Glutamatergic neuron (in vitro differentiated cells): ENCODE measurements at regions not wholly inside any gene's neighbourhood (a gene's known extent, or its start where the extent isn't known, plus 50 kb on each side); places are given as distances from the start of the nearest gene placed in this dataset.

Experiments
- DNase-seq: peaks from one replicate; pipeline ENCODE4 v3.0.0; 2022
- H3K27ac Mint-ChIP-seq: one replicate; pipeline ENCODE4 v1.8.0; 2020; ENCODE audit warnings: mild to moderate bottlenecking, mixed read lengths, inconsistent platforms; ENCODE audit not compliant: unreplicated experiment
- H3K27me3 Mint-ChIP-seq: one replicate; pipeline ENCODE4 v1.8.0; 2020; ENCODE audit warnings: mild to moderate bottlenecking, moderate library complexity, mixed read lengths, inconsistent platforms; ENCODE audit not compliant: unreplicated experiment
- H3K36me3 Mint-ChIP-seq: one replicate; pipeline ENCODE4 v1.8.0; 2020; ENCODE audit warnings: mild to moderate bottlenecking, mixed read lengths, inconsistent platforms; ENCODE audit not compliant: unreplicated experiment
- H3K4me1 Mint-ChIP-seq: one replicate; pipeline ENCODE4 v1.8.0; 2020; ENCODE audit warnings: mild to moderate bottlenecking, low read depth, mixed read lengths, inconsistent platforms; ENCODE audit not compliant: unreplicated experiment
- H3K4me3 Mint-ChIP-seq: one replicate; pipeline ENCODE4 v1.8.0; 2020; ENCODE audit warnings: mild to moderate bottlenecking, mixed read lengths, inconsistent platforms; ENCODE audit not compliant: unreplicated experiment
- H3K9me3 Mint-ChIP-seq: one replicate; pipeline ENCODE4 v1.8.0; 2020; ENCODE audit warnings: mild to moderate bottlenecking, moderate library complexity, mixed read lengths, inconsistent platforms; ENCODE audit not compliant: unreplicated experiment
- TF ChIP-seq, protein P1 (sequence below): fragments of 200-600 bp; sonication (generic); IDR thresholded peaks from one replicate; pipeline ENCODE4 v1.5.0; 2021; ENCODE audit not compliant: partially characterized antibody, unreplicated experiment

DNA sequence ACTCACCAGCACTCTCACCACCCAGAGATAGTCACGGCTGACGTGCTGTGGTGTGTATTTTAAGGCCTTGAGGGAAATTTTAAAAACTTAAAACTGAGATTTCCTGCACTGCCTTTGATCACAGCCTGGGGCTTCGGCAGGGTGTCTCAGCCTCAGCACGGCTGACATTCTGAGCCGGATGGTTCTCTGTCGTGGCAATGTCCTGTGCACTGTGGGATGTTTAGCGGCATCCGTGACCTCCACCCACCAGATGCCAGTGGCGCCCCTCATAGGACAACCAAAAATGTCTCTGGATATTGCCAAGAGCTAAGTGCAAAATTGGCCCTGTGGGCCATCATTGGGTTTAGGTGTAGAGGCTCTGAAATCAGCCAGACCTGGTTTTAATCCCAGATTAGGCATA, 142.2 kb upstream of the KCNG1 start:
- no peak for DNase-seq
- Mint-ChIP-seq H3K27me3 (peaks cover 3% of the 10 kb centered on the region), H3K4me1 (no peaks in the 10 kb centered on the region), H3K9me3 (peaks cover 2% of the 10 kb centered on the region), H3K36me3 (peaks cover 6% of the 10 kb centered on the region), H3K27ac (no peak overlapping the region), H3K4me3 (no peak overlapping the region)
- TF ChIP-seq, protein P1, sequence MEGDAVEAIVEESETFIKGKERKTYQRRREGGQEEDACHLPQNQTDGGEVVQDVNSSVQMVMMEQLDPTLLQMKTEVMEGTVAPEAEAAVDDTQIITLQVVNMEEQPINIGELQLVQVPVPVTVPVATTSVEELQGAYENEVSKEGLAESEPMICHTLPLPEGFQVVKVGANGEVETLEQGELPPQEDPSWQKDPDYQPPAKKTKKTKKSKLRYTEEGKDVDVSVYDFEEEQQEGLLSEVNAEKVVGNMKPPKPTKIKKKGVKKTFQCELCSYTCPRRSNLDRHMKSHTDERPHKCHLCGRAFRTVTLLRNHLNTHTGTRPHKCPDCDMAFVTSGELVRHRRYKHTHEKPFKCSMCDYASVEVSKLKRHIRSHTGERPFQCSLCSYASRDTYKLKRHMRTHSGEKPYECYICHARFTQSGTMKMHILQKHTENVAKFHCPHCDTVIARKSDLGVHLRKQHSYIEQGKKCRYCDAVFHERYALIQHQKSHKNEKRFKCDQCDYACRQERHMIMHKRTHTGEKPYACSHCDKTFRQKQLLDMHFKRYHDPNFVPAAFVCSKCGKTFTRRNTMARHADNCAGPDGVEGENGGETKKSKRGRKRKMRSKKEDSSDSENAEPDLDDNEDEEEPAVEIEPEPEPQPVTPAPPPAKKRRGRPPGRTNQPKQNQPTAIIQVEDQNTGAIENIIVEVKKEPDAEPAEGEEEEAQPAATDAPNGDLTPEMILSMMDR: no peak

DNA sequence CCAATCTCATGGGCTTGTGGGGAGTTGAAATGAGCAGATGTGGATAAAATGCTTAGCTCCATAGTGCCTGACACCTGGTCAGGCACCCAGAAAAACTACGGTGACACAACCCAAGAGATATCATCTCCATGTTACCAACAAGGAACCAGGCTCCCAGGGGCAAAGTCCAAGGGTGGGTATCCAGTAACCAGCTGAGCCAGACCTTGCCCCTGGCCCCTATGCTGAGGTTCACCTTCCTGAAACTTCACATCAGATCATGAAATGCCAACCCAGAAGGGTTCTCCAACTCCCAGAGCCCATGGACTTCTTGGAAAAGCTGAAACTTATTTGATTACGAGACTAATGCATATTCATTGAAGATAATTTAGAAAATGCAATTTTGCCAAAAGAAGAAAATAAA, 141.8 kb upstream of the KCNG1 start:
- H3K9me3 Mint-ChIP-seq: peaks cover 2% of the 10 kb centered on the region
- H3K4me3 Mint-ChIP-seq: no peak overlapping the region
- H3K27ac Mint-ChIP-seq: no peak overlapping the region
- H3K27me3 Mint-ChIP-seq: peaks cover 3% of the 10 kb centered on the region
- no peak for DNase-seq
- TF ChIP-seq, protein P1: no peak
- peaks cover 6% of the 10 kb centered on the region for H3K36me3 Mint-ChIP-seq
- H3K4me1 Mint-ChIP-seq: no peaks in the 10 kb centered on the region

DNA sequence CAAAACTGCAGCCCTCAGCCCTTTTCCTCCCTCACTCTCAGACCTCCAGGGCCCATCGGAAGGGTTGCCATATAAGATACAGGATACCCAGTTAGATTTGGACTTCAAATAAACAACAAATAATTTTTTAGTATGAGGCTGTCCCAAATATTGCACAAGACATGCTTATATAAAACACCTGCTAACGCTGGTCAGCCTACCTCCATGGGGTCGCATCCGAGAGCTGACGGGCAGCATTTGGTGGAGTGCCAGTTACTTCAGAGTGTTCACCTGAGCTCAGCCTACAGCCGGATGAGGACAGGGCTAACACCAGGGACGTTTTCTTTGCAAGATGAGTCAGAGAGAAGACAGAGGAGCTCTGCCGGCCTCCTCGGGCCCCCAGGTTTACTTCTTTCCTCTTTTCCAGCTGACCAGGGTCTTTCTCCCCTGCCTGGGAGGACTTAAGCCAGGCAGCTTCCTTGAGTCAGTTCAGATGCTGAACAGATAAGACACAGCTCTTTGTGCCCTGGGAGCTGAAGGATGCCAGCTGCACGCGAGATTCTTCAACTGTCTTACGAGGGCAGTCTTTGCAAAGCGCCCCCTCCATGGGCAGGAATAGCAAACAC, 141.2 kb upstream of the KCNG1 start:
- no peak overlapping the region for H3K4me3 Mint-ChIP-seq
- H3K4me1 Mint-ChIP-seq: peaks cover 3% of the 10 kb centered on the region
- peaks cover 4% of the 10 kb centered on the region for H3K9me3 Mint-ChIP-seq
- no peak overlapping the region for H3K27ac Mint-ChIP-seq
- H3K27me3 Mint-ChIP-seq: peaks cover 5% of the 10 kb centered on the region
- no peak for DNase-seq
- H3K36me3 Mint-ChIP-seq: peaks cover 6% of the 10 kb centered on the region
- TF ChIP-seq, protein P1: no peak

DNA sequence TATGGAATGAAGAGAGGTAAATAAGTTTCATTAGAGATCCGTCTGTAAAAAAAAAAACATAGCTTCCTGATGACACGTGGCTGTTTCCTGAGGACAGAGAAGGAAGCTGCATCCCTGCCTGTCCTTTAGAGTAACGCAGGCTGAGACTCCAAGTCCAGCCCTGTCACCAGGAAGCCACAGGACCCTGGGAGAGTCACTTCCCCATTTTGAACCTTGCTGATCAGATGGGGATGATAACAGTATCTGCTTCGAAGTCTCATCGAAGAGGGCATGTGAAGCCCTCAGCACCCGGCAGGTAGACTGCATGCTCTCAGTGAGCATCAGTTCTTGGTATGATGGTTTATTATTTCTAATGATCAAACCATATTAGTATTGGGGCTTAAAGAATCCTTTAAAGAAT, 139.1 kb upstream of the KCNG1 start:
- TF ChIP-seq, protein P1: no peak
- Mint-ChIP-seq H3K4me1 (peaks cover 6% of the 10 kb centered on the region), H3K27me3 (peaks cover 8% of the 10 kb centered on the region), H3K9me3 (peaks cover 4% of the 10 kb centered on the region), H3K36me3 (peaks cover 6% of the 10 kb centered on the region), H3K4me3 (no peak overlapping the region), H3K27ac (no peak overlapping the region)
- no peak for DNase-seq

DNA sequence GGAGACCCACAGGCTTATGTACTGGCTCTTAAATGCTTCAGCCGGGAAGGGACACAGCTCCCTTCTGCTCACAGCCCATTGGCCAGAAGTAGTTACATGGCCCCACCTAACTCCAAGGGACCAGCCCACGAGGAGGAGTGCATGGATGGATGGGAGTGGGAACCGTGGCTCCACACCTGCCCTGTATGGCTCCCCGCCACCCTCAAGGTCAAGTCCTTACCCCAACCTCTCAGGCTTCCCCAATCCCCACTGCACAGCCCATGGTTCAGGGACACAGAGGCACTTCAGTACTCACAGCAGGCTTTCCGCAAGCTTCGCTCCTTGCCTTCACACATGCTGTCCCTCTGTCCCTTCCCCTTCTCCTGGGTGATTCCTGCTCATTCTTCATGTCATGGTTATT, 137.9 kb upstream of the KCNG1 start:
- H3K36me3 Mint-ChIP-seq: peaks cover 6% of the 10 kb centered on the region
- no peak for DNase-seq
- peaks cover 16% of the 10 kb centered on the region for H3K4me1 Mint-ChIP-seq
- H3K4me3 Mint-ChIP-seq: no peak overlapping the region
- H3K9me3 Mint-ChIP-seq: peaks cover 6% of the 10 kb centered on the region
- H3K27ac Mint-ChIP-seq: no peak overlapping the region
- peaks cover 8% of the 10 kb centered on the region for H3K27me3 Mint-ChIP-seq
- TF ChIP-seq, protein P1: no peak
